NCI-H2196 (cell line): ENCODE measurements at regions not wholly inside any gene's neighbourhood (a gene's known extent, or its start where the extent isn't known, plus 50 kb on each side); places are given as distances from the start of the nearest gene placed in this dataset.

ENCODE experiments used
- DNase-seq: peaks from one replicate; lab custom pipeline; 2025; ENCODE audit not compliant: unreplicated experiment; lab: John Stamatoyannopoulos, UW

GRCh38 chr4:181599134-181599533, 644.1 kb upstream of the TENM3 start:
- no peak for DNase-seq

DNA sequence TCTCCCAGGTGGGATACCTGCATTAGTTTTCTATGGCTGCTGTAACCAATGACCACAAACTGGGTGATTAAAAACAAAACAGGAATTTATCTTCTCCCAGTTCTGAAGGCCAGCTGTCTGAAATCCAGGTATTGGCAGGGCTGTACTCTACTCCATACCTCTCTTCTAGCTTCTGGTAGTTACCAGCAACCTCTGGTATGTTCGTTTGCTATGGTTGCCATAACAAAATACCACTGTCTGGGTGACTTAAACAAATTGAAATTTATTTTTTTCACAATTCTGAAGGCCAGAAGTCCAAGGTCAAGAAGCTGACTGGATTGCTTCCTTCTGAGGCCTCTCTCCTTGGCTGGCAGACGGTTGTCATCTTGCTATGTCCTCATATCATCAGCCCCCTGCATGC, 642.1 kb upstream of the TENM3 start:
- no peak for DNase-seq

GRCh38 chr4:181604546-181604945, 638.7 kb upstream of the TENM3 start:
- no peak for DNase-seq

DNA sequence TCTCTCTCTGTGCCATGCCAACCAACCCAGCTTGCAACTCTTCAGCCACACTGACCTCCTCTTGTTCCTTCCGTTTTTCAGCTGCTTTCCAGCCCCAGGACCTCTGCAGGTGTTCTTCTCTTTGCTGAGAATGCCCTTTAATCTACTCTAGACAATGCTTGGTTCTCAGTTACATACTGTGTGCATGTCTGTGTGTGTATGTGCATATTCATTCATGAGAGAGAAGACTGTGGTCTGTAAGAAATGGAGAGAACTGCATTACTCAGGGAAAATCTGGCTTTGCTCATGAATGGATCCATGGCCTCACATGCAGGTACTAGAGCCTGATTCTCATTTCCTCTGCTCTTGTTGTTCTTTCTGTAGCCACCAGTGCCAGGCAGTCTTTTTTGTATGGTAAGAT, 636.9 kb upstream of the TENM3 start:
- no peak for DNase-seq

DNA sequence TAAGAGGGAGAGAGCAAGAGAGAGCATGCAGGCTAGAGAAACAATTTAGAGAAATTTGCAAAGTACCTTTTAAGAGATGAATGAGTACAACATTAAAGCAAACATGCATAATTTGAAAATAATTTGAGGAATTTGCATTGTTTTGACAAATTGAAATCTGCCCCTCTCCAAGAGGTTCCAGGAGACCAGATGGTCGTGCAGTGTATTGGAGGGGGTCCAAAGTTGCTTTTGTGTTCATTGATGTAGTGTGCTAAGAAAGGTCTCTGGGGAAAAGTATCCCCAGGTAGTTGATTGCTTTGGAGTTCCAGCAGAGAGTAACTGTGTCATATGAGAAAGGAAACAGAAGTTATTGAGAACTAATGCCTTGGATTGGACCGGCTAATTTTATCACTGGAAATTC, 635.0 kb upstream of the TENM3 start:
- no peak for DNase-seq

DNA sequence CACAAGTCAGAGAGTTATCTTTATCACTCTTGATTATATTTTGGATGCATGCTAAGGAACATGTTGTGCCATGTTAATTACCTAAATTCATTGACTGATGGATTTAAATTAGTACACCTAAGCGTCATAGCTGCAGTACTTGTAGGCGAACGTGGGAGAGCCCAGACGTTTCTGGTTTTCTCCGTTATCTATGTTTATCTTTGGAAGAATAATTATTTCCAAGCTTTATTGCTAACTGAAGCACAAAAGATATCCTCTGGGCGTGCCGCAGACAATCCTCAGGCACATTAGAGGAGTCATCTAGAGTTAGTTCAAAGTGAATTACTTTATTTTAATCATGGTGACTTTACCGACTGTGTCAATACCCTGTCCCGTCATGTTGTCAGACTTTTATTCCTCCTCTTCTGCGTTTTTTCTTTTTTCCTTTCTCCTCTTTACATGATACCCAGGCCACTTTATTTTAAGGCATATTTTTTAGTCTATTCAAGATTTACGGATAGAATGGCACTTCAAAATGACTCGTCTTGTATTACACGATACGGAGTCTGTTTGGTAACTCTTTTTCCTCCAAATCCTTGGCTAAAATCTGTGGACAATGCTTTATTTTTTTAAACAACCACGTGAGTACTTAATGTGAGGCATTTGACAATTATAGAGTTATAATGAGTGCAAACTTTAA, 632.0 kb upstream of the TENM3 start:
- DNase-seq: no peak

DNA sequence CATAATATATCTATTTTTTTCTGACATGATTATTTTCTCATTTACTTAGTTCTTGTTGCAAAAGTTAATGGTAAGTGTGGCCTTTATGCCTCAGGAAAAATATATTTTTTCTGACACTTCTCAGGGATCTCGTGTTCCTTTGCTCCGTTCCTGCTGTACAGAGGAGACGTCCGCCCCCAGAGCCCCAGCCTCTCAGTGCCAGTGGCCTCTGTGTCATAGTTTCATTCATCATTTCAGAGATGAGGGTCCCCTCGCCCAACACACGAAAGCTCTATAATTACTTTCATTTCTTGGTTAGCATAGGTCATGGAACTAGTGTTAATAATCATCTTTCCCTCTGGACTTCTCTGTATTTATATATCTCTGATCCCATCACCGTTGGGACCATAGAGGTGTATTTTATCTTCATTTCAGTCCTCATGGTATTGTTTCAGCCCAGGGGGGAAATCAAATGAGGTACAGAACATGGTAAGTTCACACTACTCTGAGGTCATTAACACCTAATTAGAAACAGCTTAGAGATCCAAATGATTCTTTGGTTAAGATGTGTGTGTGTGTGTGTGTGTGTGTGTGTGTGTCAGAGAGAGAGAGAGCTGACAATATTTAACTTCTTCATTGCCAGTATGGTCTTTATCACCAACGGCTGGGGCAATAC, 631.1 kb upstream of the TENM3 start:
- no peak for DNase-seq

DNA sequence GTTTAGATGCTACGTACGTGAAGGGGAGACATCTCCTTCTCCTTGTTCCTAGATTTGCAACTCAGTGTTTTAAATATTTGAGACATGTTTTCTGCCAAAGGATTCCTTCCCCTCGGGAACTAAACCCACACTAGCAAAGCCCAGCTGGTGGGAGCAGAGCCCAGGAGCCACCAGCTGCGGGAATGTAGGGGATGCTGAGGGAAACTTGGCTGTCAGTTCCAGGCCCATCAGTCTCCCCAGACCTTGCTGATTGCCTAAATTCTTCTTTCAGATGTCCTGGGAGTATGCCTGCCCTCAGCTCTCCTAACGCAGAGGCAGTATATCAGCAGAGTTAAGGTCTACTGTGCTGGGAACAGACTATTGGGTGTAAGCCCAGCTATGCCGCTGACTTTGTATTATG, 630.0 kb upstream of the TENM3 start:
- no peak for DNase-seq

- DNase-seq: no peak
Observed at GRCh38 chr4:181618038-181618618, 625.1 kb upstream of the TENM3 start.

DNA sequence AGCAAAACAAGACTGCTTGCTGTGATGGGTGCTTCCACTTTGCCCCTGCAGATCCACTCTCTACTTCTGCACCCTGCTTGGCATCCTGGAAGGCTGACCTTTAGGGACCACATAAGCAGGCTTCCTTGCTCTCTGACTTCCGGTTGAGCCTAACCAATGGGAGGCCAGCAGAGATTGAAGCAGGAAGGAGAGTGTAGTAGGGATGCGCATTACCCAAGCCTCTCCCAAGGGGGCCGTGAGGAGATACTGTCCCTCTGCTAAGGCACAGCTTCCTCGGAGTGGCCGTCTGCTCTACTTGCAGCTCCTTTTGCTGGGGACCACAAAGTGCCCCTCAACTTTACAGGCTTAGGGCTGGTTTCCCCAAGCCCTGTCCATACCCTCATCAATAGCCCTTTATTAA, 624.3 kb upstream of the TENM3 start:
- DNase-seq: no peak

DNA sequence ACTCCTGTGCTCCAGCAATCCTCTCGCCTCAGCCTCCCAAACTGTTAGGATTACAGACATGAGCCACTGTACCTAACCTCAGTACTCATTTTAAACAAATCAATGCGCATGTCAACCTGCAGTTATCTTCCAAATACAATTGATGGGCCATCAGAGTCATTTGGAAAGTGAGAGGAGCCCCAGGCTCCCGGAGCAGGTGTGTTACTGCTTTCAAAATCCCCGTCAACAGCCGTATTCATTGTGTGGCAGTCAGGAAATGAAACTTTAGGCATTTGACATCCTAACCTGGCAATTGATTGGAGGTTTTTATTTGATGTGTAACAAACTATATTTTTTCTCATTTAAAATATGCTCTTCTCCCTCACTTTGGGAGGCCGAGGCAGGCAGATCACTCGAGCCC, 623.6 kb upstream of the TENM3 start:
- DNase-seq: no peak

DNA sequence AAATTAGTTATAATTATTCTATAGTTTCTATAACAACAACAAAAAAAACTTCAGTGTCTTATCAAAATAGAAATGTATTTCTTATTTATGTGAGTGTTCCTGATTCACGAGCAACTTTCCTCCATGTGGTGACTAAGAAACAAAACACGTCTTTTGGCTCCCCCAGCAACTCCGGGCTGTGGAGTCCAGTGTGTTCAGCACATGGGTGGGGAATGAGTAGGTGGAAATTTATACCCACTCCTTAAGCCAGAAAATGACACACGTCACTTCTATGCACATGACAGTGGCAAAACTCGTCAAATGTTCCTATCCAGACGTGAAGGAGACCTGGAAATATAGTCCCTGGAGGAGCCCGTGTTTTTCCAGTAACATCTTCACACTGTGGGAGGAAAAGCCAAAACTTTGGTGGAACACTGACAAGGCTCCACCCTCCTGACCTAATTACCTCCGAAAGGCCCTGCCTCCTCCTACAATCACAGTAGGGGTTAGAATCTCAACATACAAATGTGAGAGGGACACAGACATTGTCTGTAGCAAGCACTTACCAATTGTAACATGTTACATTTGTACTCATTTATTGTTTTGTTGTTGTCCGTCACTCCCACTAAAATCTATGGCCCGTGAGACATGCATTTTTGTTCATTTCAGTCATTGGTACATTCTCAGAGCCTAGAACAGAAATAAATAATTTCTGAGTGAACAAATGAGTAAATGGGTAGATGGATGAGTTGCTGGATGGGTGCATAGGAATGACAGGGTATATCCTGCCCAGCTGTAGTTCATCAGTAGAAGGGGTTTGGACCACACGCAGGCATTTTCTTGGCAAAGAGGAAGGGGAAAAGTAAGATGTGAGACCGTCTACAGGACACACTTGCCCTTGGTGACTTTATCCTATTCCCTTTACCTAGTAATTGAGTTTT, 605.8 kb upstream of the TENM3 start:
- no peak for DNase-seq

- DNase-seq: no peak
Observed at GRCh38 chr4:181643466-181643865, 599.7 kb upstream of the TENM3 start.

DNA sequence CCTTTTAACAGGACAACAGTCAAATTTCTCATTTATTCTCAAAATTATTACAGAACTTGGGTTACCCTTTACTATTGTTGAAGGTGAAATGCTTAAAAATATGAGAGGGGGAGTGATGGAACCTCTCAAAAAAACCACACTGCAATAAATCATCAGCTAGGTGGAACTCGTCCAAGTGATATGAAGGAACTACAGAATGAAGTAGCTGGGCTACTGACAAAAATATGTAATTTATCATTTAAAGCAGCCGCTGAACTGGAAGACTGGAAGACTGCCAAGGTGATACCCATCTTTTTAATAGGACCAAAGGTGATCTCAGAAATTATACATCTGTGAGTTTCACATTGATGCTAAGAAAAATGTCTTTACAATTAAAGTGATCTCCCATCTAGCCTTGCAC, 597.7 kb upstream of the TENM3 start:
- no peak for DNase-seq

GRCh38 chr4:181646864-181647263, 596.3 kb upstream of the TENM3 start:
- DNase-seq: no peak

DNA sequence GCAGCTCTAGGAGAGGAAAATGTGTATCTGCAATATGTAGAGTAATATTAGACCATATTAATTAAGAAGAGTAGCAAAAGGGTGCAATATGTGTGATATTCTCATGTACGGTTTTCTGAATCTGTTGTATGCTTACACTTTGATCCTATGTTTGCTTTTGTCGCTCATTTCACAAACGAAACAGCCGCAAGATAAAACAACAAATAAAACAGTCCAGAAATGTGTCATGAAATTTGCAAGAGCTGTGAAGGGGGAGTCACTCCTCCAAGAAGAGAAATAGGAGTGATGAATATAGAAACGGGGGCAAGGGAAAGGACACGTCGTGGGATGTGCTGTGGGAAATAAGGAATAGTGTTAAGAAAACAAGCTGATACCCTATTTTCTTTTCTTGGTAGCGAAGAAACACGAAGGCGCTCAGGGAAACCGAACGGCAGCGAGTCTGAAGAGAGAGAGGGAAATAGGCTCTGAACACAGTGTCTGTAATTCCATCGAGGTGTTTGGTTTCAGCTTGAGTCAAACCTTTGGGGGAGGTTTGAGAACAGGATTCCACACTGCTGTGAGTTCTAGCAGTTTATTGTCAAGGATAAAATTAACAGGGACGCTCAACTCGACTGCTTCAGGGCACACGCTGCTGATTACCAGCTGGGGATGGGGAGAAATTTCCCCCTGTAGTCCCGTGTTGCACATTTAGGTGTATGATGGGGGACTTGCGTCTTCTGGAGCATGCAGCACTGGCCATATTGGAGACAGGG, 595.6 kb upstream of the TENM3 start:
- DNase-seq: no peak

DNA sequence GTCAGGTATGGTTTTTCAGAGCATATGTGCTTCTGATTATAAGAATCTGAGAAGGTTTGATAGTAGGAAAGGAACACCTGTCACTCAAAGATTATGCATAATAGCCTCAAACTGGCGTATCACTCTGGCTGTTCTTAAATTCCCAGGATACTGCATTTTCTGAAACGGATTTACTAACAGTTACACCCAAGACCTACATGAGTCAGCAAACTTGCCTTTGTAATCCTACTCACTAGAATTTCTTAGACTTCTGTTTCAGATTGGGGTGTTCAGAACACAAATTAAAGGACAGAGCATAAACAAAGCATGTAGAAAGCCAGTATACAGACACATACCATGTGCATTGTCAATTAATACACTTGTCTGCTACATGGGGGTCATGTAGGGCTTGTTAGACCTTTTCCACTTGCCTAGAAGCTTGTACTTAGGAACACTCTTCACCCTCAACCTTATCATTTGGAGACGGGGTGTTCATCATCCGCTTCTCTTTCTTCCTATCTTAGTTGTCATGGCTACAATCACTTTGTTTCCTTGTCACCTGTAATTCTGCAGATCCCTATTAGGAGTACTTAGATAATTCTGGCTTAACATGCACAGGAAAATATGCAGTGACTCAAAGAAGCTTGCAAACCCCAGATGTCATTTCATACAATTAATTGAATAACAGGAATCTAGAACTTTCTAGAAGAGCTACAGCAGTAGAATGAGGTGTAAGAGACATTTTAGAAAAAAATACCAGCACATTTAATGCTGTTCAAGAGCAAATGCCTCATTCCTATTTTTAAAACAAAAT, 593.0 kb upstream of the TENM3 start:
- DNase-seq: no peak

DNA sequence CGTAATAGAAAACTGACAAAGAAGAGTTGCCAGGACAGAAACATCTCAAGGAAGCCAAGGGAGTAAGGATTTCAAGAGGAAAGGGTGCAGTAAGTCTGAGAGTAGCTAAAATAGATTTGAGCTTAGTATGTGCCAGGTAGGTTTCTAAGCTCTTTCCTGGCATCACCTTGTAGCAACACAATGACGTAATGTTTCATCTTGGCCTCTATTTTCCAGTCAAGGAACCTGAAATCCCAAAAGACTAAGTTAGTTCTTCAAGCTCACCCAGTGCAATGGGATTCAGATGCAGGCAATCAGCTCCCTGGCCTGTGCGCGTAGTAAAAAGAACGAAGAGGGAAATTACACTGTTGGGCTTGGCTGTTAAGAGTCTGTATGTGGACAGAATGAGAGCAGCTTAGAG, 586.5 kb upstream of the TENM3 start:
- DNase-seq: no peak

DNA sequence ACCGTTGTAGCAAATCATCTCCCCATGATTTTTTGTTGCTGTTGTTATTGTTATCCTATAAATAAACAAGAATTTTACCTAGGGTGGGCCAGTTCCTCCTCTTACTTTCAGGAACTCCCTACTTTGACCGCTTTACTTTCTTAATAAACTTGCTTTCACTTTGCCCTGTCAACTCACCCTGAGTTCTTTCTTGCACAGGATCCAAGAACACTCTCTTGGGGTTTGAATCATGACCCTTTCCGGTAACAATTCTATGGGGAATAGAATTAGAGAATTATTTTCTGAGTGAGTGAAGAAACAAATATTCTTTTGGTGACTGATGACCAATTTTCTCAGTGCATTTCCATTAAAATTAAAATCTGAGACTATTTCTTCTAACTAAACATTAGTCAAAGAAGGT, 584.0 kb upstream of the TENM3 start:
- DNase-seq: no peak

DNA sequence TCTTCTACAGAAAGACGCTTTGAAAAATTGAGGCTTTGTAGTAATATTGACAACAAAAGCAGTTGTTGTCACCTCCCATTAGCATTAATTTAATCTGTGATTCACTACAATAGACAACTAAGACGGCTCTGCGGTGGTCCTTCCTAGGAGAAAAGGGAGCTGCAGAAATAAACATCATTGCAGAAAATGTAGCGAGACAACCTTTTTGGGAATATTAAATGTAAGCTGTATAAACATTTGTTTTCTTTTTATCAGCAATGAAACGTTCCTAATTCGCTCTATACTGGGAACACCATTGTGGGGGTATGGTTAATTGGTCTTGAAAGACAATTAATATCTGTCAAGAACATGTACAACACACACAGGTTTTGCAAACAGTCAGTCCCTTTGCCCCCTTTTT, 583.3 kb upstream of the TENM3 start:
- no peak for DNase-seq
